ENCODE measurements at regions not wholly inside any gene's neighbourhood (a gene's known extent, or its start where the extent isn't known, plus 50 kb on each side); places are given as distances from the start of the nearest gene placed in this dataset.
A peak's percentile ranks its signal among the peaks of the same experiment; 100 is the strongest.
"Not testable (repeated sequence)": the region's sequence is repeated elsewhere in the genome, so short reads cannot be mapped to it uniquely, and the experiment has no call there.

DNA sequence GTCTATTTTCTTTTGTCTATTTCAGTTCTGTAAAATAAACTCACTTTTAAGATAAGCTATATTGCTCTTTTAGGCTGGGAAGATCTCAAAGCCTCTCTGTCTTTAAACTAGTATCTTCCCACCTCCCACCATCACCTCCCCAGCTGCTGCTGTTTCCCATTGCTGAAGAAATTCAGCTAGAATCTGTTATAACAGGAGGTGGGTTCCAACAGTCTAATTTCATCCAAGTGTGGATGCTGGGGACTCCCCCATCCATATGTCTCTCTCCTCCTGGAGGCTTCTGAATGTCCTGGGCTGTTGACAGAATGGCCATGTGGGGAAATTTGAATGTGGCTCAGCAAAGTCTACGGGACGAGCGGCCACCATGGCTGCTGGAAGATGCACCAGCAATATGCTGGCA is 301.0 kb downstream of the RASEF start:
- DNase-seq (ENCODE audit: low read depth, low spot score): no peak
- H3K4me3 ChIP-seq (ENCODE audit: low read length): no peak overlapping the region

GRCh38 chr9:82763656-82764055 is 299.3 kb downstream of the RASEF start:
- peak; percentile 91 for DNase-seq (ENCODE audit: low read depth, low spot score)
- H3K4me3 ChIP-seq (ENCODE audit: low read length): no peak overlapping the region

GRCh38 chr9:82764061-82764668 is 298.8 kb downstream of the RASEF start:
- no peak overlapping the region for H3K4me3 ChIP-seq (ENCODE audit: low read length)
- peak; percentile 99 for DNase-seq (ENCODE audit: low read depth, low spot score)

DNA sequence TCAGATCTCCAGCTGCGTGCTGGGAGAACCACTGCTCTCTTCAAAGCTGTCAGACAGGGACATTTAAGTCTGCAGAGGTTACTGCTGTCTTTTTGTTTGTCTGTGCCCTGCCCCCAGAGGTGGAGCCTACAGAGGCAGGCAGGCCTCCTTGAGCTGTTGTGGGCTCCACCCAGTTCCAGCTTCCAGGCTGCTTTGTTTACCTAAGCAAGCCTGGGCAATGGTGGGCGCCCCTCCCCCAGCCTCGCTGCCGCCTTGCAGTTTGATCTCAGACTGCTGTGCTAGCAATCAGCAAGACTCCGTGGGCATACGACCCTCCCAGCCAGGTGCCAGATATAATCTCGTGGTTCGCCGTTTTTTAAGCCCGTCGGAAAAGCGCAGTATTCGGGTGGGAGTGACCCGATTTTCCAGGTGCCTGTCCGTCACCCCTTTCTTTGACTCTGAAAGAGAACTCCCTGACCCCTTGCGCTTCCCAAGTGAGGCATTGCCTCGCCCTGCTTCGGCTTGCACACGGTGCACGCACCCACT is 288.2 kb downstream of the RASEF start:
- not testable (repeated sequence) for H3K4me3 ChIP-seq (ENCODE audit: low read length); DNase-seq (ENCODE audit: low read depth, low spot score)

- H3K4me3 ChIP-seq (ENCODE audit: low read length): no peak overlapping the region
- DNase-seq (ENCODE audit: low read depth, low spot score): no peak
Measured at GRCh38 chr9:82776508-82776907, 286.4 kb downstream of the RASEF start.

- DNase-seq (ENCODE audit: low read depth, low spot score): no peak
Measured at GRCh38 chr9:82777366-82777765, 285.6 kb downstream of the RASEF start.

GRCh38 chr9:82778923-82779322 is 284.0 kb downstream of the RASEF start:
- H3K4me3 ChIP-seq (ENCODE audit: low read length); DNase-seq (ENCODE audit: low read depth, low spot score): not testable (repeated sequence)

More at GRCh38 chr9:82777366-82777765, 285.6 kb downstream of the RASEF start:
- no peak overlapping the region for H3K4me3 ChIP-seq (ENCODE audit: low read length)

DNA sequence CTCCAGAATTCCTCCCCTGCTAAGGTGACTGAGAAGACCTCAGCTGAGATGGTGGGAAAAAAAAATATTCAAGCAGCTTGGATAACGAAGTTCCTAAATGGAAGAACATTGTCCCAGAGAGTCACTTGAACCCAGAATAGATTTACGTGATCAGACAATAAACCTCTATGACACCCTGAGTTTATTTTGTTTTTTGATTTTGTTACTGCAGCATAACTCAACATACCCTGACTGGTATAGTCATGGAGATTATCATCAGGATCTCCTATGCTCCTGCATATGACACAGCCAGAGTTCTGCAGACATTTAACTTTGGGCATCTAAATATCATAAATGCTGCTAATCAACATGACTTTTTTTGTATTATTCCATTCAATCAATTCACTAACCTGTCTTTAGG is 282.9 kb downstream of the RASEF start:
- H3K4me3 ChIP-seq (ENCODE audit: low read length): no peak overlapping the region
- no peak for DNase-seq (ENCODE audit: low read depth, low spot score)

- DNase-seq (ENCODE audit: low read depth, low spot score): no peak
- no peak overlapping the region for H3K4me3 ChIP-seq (ENCODE audit: low read length)
Measured at GRCh38 chr9:82781921-82782392, 281.0 kb downstream of the RASEF start.

DNA sequence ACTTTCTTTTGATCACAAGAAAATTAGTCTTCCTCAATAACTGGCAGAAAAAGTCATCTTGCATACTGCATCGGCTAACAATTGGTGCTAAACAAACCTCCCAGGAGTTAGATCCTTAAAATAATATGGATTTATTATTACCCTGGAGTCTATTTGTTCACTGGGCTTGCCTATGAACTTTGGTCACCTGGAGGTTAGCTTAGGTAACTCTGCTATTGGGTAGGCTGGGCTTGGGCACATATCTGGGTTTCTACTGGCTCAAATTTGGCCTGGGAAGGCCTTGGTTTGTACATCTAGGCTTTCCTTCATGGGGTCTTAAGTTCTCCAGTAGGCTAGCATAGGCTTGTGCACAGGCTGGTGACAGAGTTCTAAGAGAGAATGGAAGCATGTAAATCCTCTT is 279.9 kb downstream of the RASEF start:
- H3K4me3 ChIP-seq (ENCODE audit: low read length): no peak overlapping the region
- no peak for DNase-seq (ENCODE audit: low read depth, low spot score)

DNA sequence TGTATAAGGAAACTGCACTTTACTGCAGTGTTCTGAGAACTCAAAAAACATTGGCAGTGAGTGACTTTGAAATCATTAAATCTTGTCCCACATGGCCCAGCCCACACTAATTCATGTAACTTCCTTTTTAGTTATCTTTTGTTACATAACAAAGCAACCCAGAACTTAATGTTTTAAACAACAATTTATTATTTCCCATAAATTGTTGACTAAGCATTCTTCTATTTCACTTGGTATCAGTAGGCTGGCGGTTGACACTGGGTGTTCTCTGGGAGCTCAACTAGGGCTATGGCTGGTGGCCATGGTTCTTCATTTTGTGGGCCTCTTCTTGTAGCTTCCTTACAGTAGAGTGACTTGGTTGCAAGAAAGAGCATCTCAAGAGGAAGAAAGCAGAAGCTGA is 278.4 kb downstream of the RASEF start:
- H3K4me3 ChIP-seq (ENCODE audit: low read length): no peak overlapping the region
- DNase-seq (ENCODE audit: low read depth, low spot score): no peak

GRCh38 chr9:82789155-82789824 is 273.7 kb downstream of the RASEF start:
- DNase-seq (ENCODE audit: low read depth, low spot score): no peak
- H3K4me3 ChIP-seq (ENCODE audit: low read length): no peak overlapping the region

GRCh38 chr9:82790875-82791274 is 272.1 kb downstream of the RASEF start:
- no peak overlapping the region for H3K4me3 ChIP-seq (ENCODE audit: low read length)
- DNase-seq (ENCODE audit: low read depth, low spot score): peak; percentile 92

DNA sequence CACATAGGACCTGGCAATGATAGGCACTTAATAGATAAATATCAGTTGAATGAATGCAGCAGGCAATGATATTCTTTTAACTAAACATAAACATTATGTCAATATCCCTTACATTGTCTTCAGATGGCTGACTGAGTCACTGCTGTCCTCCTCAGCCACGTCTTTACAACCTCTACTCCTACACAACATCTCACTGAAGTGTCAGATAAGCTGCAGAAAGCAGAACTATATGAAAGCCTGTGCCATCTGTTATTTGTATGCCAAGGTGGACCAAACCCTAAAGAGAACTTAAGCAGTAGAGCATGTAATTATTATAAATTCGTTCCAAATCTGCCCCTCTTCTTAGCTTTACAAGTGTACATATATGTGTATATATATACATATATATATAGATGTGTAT is 271.2 kb downstream of the RASEF start:
- DNase-seq (ENCODE audit: low read depth, low spot score): no peak
- H3K4me3 ChIP-seq (ENCODE audit: low read length): no peak overlapping the region

GRCh38 chr9:82797534-82797933 is 265.4 kb downstream of the RASEF start:
- DNase-seq (ENCODE audit: low read depth, low spot score): no peak
- no peak overlapping the region for H3K4me3 ChIP-seq (ENCODE audit: low read length)

- DNase-seq (ENCODE audit: low read depth, low spot score): no peak
Measured at GRCh38 chr9:82799286-82799685, 263.7 kb downstream of the RASEF start.

DNA sequence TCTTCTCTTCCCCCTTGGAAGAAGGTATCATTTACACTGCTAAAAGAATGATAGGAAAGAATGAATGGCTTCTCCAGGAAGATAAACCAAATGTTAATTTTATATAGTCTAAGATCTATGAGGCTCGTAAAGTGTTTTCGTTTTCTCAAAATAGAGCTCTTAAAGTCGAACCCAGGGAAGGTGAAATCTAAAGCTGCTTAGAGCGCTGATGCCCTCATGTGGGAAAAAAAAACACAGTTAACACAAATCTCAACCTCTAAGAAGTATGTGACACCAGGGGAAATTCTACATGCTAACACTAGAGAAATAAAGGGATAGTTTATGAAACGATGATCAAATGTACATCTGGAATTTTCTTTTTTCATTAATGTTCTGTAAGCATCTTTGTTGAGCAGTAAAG is 257.9 kb downstream of the RASEF start:
- peak; percentile 44 for DNase-seq (ENCODE audit: low read depth, low spot score)

More at GRCh38 chr9:82799286-82799685, 263.7 kb downstream of the RASEF start:
- H3K4me3 ChIP-seq (ENCODE audit: low read length): no peak overlapping the region

DNA sequence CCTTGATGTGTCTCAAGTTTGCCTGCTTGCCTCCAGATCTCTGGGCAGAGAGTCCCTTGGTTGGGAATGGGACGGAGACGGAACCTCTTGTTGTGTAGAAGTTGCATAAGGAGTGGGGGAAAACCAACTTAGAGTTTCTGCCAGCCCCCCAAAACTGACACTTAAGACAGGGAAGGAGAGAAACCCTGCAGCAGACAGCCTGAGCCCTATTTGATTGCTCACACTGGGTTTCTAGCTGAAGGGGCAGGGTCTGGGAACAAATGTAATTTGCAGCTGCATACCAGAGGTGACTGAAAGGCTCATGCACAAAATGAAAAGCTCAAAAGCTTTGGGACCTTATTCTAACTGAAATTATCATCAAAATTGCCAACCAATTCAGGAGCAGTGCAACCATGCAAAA is 254.5 kb downstream of the RASEF start:
- H3K4me3 ChIP-seq (ENCODE audit: low read length): no peak overlapping the region
- DNase-seq (ENCODE audit: low read depth, low spot score): no peak

More for the DNA sequence above, 257.9 kb downstream of the RASEF start:
- H3K4me3 ChIP-seq (ENCODE audit: low read length): no peak overlapping the region

GRCh38 chr9:82810915-82811314 is 252.0 kb downstream of the RASEF start:
- no peak overlapping the region for H3K4me3 ChIP-seq (ENCODE audit: low read length)
- DNase-seq (ENCODE audit: low read depth, low spot score): no peak

- no peak overlapping the region for H3K4me3 ChIP-seq (ENCODE audit: low read length)
- no peak for DNase-seq (ENCODE audit: low read depth, low spot score)
Measured at GRCh38 chr9:82819260-82819659, 243.7 kb downstream of the RASEF start.

- no peak for DNase-seq (ENCODE audit: low read depth, low spot score)
- no peak overlapping the region for H3K4me3 ChIP-seq (ENCODE audit: low read length)
Measured at GRCh38 chr9:82820186-82820585, 242.8 kb downstream of the RASEF start.

Measured in Jurkat, Clone E6-1 (cell line).